ENCODE measurements at regions not wholly inside any gene's neighbourhood (a gene's known extent, or its start where the extent isn't known, plus 50 kb on each side); places are given as distances from the start of the nearest gene placed in this dataset.
"Not testable (repeated sequence)": the region's sequence is repeated elsewhere in the genome, so short reads cannot be mapped to it uniquely, and the experiment has no call there.

- H3K4me3 ChIP-seq (ENCODE audit: low read depth, low read length) = no peak overlapping the region
- H3K9me3 ChIP-seq (ENCODE audit: control insufficient read depth, insufficient read depth, low read length) = no peaks in the 10 kb centered on the region
Observed at GRCh38 chr12:131434208-131435125, 276.4 kb upstream of the SFSWAP start.

GRCh38 chr12:131436922-131437705, 273.8 kb upstream of the SFSWAP start:
- H3K4me3 ChIP-seq (ENCODE audit: low read depth, low read length) = no peak overlapping the region
- peaks cover 5% of the 10 kb centered on the region; the same call in 1 of the 2 replicates for H3K4me1 ChIP-seq (ENCODE audit: control insufficient read depth, insufficient read depth, low read length)
- H3K36me3 ChIP-seq (ENCODE audit: control insufficient read depth, insufficient read depth, low read length) = no peaks in the 10 kb centered on the region
- H3K9ac ChIP-seq (ENCODE audit: low read depth, low read length) = no peak overlapping the region
- H3K27ac ChIP-seq (ENCODE audit: low read depth, low read length) = no peak overlapping the region
- no peaks in the 10 kb centered on the region for H3K9me3 ChIP-seq (ENCODE audit: control insufficient read depth, insufficient read depth, low read length)
- H3K27me3 ChIP-seq (ENCODE audit: control insufficient read depth, insufficient read depth, low read length) = no peaks in the 10 kb centered on the region; the same call in 1 of the 2 replicates

More at GRCh38 chr12:131434208-131435125, 276.4 kb upstream of the SFSWAP start:
- Histone ChIP-seq H3K36me3 (ENCODE audit: control insufficient read depth, insufficient read depth, low read length) (no peaks in the 10 kb centered on the region), H3K9ac (ENCODE audit: low read depth, low read length) (no peak overlapping the region), H3K27ac (ENCODE audit: low read depth, low read length) (no peak overlapping the region), H3K4me1 (ENCODE audit: control insufficient read depth, insufficient read depth, low read length) (peaks cover 5% of the 10 kb centered on the region; the same call in 1 of the 2 replicates), H3K27me3 (ENCODE audit: control insufficient read depth, insufficient read depth, low read length) (no peaks in the 10 kb centered on the region; the same call in 1 of the 2 replicates)

GRCh38 chr12:131437706-131438492, 273.0 kb upstream of the SFSWAP start:
- peaks cover 5% of the 10 kb centered on the region; the same call in 1 of the 2 replicates for H3K4me1 ChIP-seq (ENCODE audit: control insufficient read depth, insufficient read depth, low read length)
- H3K36me3 ChIP-seq (ENCODE audit: control insufficient read depth, insufficient read depth, low read length) = no peaks in the 10 kb centered on the region
- H3K9ac ChIP-seq (ENCODE audit: low read depth, low read length) = no peak overlapping the region
- H3K27me3 ChIP-seq (ENCODE audit: control insufficient read depth, insufficient read depth, low read length) = no peaks in the 10 kb centered on the region; the same call in 1 of the 2 replicates
- no peak overlapping the region for H3K27ac ChIP-seq (ENCODE audit: low read depth, low read length)
- no peaks in the 10 kb centered on the region for H3K9me3 ChIP-seq (ENCODE audit: control insufficient read depth, insufficient read depth, low read length)
- no peak overlapping the region for H3K4me3 ChIP-seq (ENCODE audit: low read depth, low read length)

- not testable (repeated sequence) for H3K4me3 ChIP-seq (ENCODE audit: low read depth, low read length); H3K4me1 ChIP-seq (ENCODE audit: control insufficient read depth, insufficient read depth, low read length); H3K9me3 ChIP-seq (ENCODE audit: control insufficient read depth, insufficient read depth, low read length); H3K27me3 ChIP-seq (ENCODE audit: control insufficient read depth, insufficient read depth, low read length); H3K36me3 ChIP-seq (ENCODE audit: control insufficient read depth, insufficient read depth, low read length); H3K27ac ChIP-seq (ENCODE audit: low read depth, low read length); H3K9ac ChIP-seq (ENCODE audit: low read depth, low read length)
Observed at GRCh38 chr12:131438493-131438835, 272.4 kb upstream of the SFSWAP start.

- Histone ChIP-seq H3K4me1 (ENCODE audit: control insufficient read depth, insufficient read depth, low read length) (peaks cover 5% of the 10 kb centered on the region; the same call in 1 of the 2 replicates), H3K9me3 (ENCODE audit: control insufficient read depth, insufficient read depth, low read length) (no peaks in the 10 kb centered on the region)
Observed at GRCh38 chr12:131438881-131439280, 272.0 kb upstream of the SFSWAP start.

GRCh38 chr12:131439752-131440151, 271.1 kb upstream of the SFSWAP start:
- H3K9ac ChIP-seq (ENCODE audit: low read depth, low read length); H3K9me3 ChIP-seq (ENCODE audit: control insufficient read depth, insufficient read depth, low read length); H3K27ac ChIP-seq (ENCODE audit: low read depth, low read length); H3K4me1 ChIP-seq (ENCODE audit: control insufficient read depth, insufficient read depth, low read length); H3K4me3 ChIP-seq (ENCODE audit: low read depth, low read length); H3K36me3 ChIP-seq (ENCODE audit: control insufficient read depth, insufficient read depth, low read length); H3K27me3 ChIP-seq (ENCODE audit: control insufficient read depth, insufficient read depth, low read length): not testable (repeated sequence)

More at GRCh38 chr12:131438881-131439280, 272.0 kb upstream of the SFSWAP start:
- Histone ChIP-seq H3K27ac (ENCODE audit: low read depth, low read length) (no peak overlapping the region), H3K27me3 (ENCODE audit: control insufficient read depth, insufficient read depth, low read length) (no peaks in the 10 kb centered on the region; the same call in 1 of the 2 replicates), H3K4me3 (ENCODE audit: low read depth, low read length) (no peak overlapping the region), H3K36me3 (ENCODE audit: control insufficient read depth, insufficient read depth, low read length) (no peaks in the 10 kb centered on the region), H3K9ac (ENCODE audit: low read depth, low read length) (no peak overlapping the region)

- H3K9ac ChIP-seq (ENCODE audit: low read depth, low read length); H3K36me3 ChIP-seq (ENCODE audit: control insufficient read depth, insufficient read depth, low read length); H3K4me3 ChIP-seq (ENCODE audit: low read depth, low read length); H3K27ac ChIP-seq (ENCODE audit: low read depth, low read length); H3K9me3 ChIP-seq (ENCODE audit: control insufficient read depth, insufficient read depth, low read length); H3K27me3 ChIP-seq (ENCODE audit: control insufficient read depth, insufficient read depth, low read length); H3K4me1 ChIP-seq (ENCODE audit: control insufficient read depth, insufficient read depth, low read length): not testable (repeated sequence)
Observed at GRCh38 chr12:131440209-131441059, 270.5 kb upstream of the SFSWAP start.

- Histone ChIP-seq H3K27me3 (ENCODE audit: control insufficient read depth, insufficient read depth, low read length) (no peaks in the 10 kb centered on the region), H3K9me3 (ENCODE audit: control insufficient read depth, insufficient read depth, low read length) (no peaks in the 10 kb centered on the region), H3K9ac (ENCODE audit: low read depth, low read length) (no peak overlapping the region), H3K27ac (ENCODE audit: low read depth, low read length) (no peak overlapping the region), H3K36me3 (ENCODE audit: control insufficient read depth, insufficient read depth, low read length) (no peaks in the 10 kb centered on the region), H3K4me3 (ENCODE audit: low read depth, low read length) (no peak overlapping the region), H3K4me1 (ENCODE audit: control insufficient read depth, insufficient read depth, low read length) (peaks cover 5% of the 10 kb centered on the region; the same call in 1 of the 2 replicates)
Observed at GRCh38 chr12:131441060-131441396, 269.9 kb upstream of the SFSWAP start.

GRCh38 chr12:131441638-131442336, 269.1 kb upstream of the SFSWAP start:
- Histone ChIP-seq H3K9ac (ENCODE audit: low read depth, low read length) (no peak overlapping the region), H3K27ac (ENCODE audit: low read depth, low read length) (no peak overlapping the region), H3K4me1 (ENCODE audit: control insufficient read depth, insufficient read depth, low read length) (peaks cover 5% of the 10 kb centered on the region; the same call in 1 of the 2 replicates), H3K27me3 (ENCODE audit: control insufficient read depth, insufficient read depth, low read length) (no peaks in the 10 kb centered on the region), H3K36me3 (ENCODE audit: control insufficient read depth, insufficient read depth, low read length) (no peaks in the 10 kb centered on the region), H3K4me3 (ENCODE audit: low read depth, low read length) (no peak overlapping the region), H3K9me3 (ENCODE audit: control insufficient read depth, insufficient read depth, low read length) (no peaks in the 10 kb centered on the region)

All from HUES48 (cell line).